GM19463 (cell line): ENCODE measurements at regions not wholly inside any gene's neighbourhood (a gene's known extent, or its start where the extent isn't known, plus 50 kb on each side); places are given as distances from the start of the nearest gene placed in this dataset.

Source experiments
- ATAC-seq: cut with Tn5 transposase; IDR thresholded peaks from one replicate; pipeline ENCODE4 v1.9.1; 2021; ENCODE audit warnings: mild to moderate bottlenecking, moderate library complexity; ENCODE audit not compliant: unreplicated experiment

GRCh38 chr6:43838276-43839036 is 68.4 kb downstream of the VEGFA start:
- ATAC-seq, result no peak

GRCh38 chr6:43837507-43837906 is 67.5 kb downstream of the VEGFA start:
- no peak for ATAC-seq

- ATAC-seq, result no peak
Measured at GRCh38 chr6:43836507-43837240, 66.7 kb downstream of the VEGFA start.
